Adipocyte (in vitro differentiated cells): ENCODE measurements at regions not wholly inside any gene's neighbourhood (a gene's known extent, or its start where the extent isn't known, plus 50 kb on each side); places are given as distances from the start of the nearest gene placed in this dataset.

Experiments
- DNase-seq: peaks from one replicate; pipeline ENCODE4 v3.0.0-alpha.2; 2015; ENCODE audit warnings: low read depth
- H3K27me3 ChIP-seq: replicated peaks from 2 replicates; pipeline ENCODE4 v1.7.0; 2013; ENCODE audit warnings: mild to moderate bottlenecking, low read length, moderate library complexity; ENCODE audit not compliant: control insufficient read depth, insufficient read depth
- H3K36me3 ChIP-seq: 2 replicates; pipeline ENCODE4 v1.7.0; 2013; ENCODE audit warnings: low read length, mild to moderate bottlenecking, moderate library complexity; ENCODE audit not compliant: control insufficient read depth, insufficient read depth, severe bottlenecking
- H3K4me1 ChIP-seq: 2 replicates; pipeline ENCODE4 v1.7.0; 2013; ENCODE audit warnings: mild to moderate bottlenecking, low read length, moderate library complexity; ENCODE audit not compliant: control insufficient read depth, insufficient read depth
- H3K4me3 ChIP-seq: 2 replicates; pipeline ENCODE4 v1.7.0; 2013; ENCODE audit warnings: mild to moderate bottlenecking, low read length, moderate library complexity
- H3K9ac ChIP-seq: 2 replicates; pipeline ENCODE4 v1.7.0; 2013; ENCODE audit warnings: mild to moderate bottlenecking, low read length, moderate library complexity
- H3K9me3 ChIP-seq: 2 replicates; pipeline ENCODE4 v1.7.0; 2013; ENCODE audit warnings: mild to moderate bottlenecking, low read length, moderate library complexity; ENCODE audit not compliant: control insufficient read depth

GRCh38 chr5:105754056-105754455, 1916.7 kb downstream of the EFNA5 start:
- Histone ChIP-seq H3K27me3 (no peaks in the 10 kb centered on the region), H3K4me3 (no peak overlapping the region), H3K4me1 (no peaks in the 10 kb centered on the region), H3K36me3 (no peaks in the 10 kb centered on the region), H3K9me3 (peaks cover 7% of the 10 kb centered on the region), H3K9ac (no peak overlapping the region)
- peak; percentile 46 for DNase-seq

GRCh38 chr5:105752801-105753200, 1917.9 kb downstream of the EFNA5 start:
- DNase-seq, result no peak
- Histone ChIP-seq H3K36me3 (no peaks in the 10 kb centered on the region), H3K9ac (no peak overlapping the region), H3K27me3 (no peaks in the 10 kb centered on the region), H3K4me1 (no peaks in the 10 kb centered on the region), H3K9me3 (no peaks in the 10 kb centered on the region), H3K4me3 (no peak overlapping the region)

GRCh38 chr5:105751908-105752307, 1918.8 kb downstream of the EFNA5 start:
- H3K4me1 ChIP-seq, result no peaks in the 10 kb centered on the region
- no peak overlapping the region for H3K4me3 ChIP-seq
- no peaks in the 10 kb centered on the region for H3K36me3 ChIP-seq
- no peak for DNase-seq
- H3K27me3 ChIP-seq, result no peaks in the 10 kb centered on the region
- H3K9ac ChIP-seq, result no peak overlapping the region
- no peaks in the 10 kb centered on the region for H3K9me3 ChIP-seq

GRCh38 chr5:105745111-105745510, 1925.6 kb downstream of the EFNA5 start:
- H3K4me1 ChIP-seq, result no peaks in the 10 kb centered on the region
- no peaks in the 10 kb centered on the region for H3K9me3 ChIP-seq
- no peaks in the 10 kb centered on the region for H3K36me3 ChIP-seq
- H3K4me3 ChIP-seq, result no peak overlapping the region
- DNase-seq, result no peak
- H3K9ac ChIP-seq, result no peak overlapping the region
- H3K27me3 ChIP-seq, result no peaks in the 10 kb centered on the region

GRCh38 chr5:105740242-105740641, 1930.5 kb downstream of the EFNA5 start:
- no peak overlapping the region for H3K4me3 ChIP-seq

GRCh38 chr5:105739732-105740131, 1931.0 kb downstream of the EFNA5 start:
- peaks cover 2% of the 10 kb centered on the region for H3K4me1 ChIP-seq
- H3K36me3 ChIP-seq, result no peaks in the 10 kb centered on the region
- no peak overlapping the region for H3K4me3 ChIP-seq
- peaks cover 10% of the 10 kb centered on the region for H3K9me3 ChIP-seq
- H3K9ac ChIP-seq, result no peak overlapping the region
- H3K27me3 ChIP-seq, result no peaks in the 10 kb centered on the region
- DNase-seq, result no peak

More at GRCh38 chr5:105740242-105740641, 1930.5 kb downstream of the EFNA5 start:
- no peaks in the 10 kb centered on the region for H3K36me3 ChIP-seq
- H3K4me1 ChIP-seq, result peaks cover 2% of the 10 kb centered on the region
- H3K9me3 ChIP-seq, result peaks cover 10% of the 10 kb centered on the region
- DNase-seq, result no peak
- H3K27me3 ChIP-seq, result no peaks in the 10 kb centered on the region
- H3K9ac ChIP-seq, result no peak overlapping the region

GRCh38 chr5:105735704-105736103, 1935.0 kb downstream of the EFNA5 start:
- Histone ChIP-seq H3K9me3 (peaks cover 10% of the 10 kb centered on the region), H3K4me1 (peaks cover 2% of the 10 kb centered on the region), H3K9ac (no peak overlapping the region), H3K27me3 (no peaks in the 10 kb centered on the region), H3K36me3 (no peaks in the 10 kb centered on the region), H3K4me3 (no peak overlapping the region)
- peak; percentile 15 for DNase-seq

GRCh38 chr5:105730982-105731381, 1939.8 kb downstream of the EFNA5 start:
- no peak for DNase-seq
- Histone ChIP-seq H3K27me3 (no peaks in the 10 kb centered on the region), H3K4me3 (no peak overlapping the region), H3K4me1 (no peaks in the 10 kb centered on the region), H3K9ac (no peak overlapping the region), H3K9me3 (no peaks in the 10 kb centered on the region), H3K36me3 (no peaks in the 10 kb centered on the region)

- no peaks in the 10 kb centered on the region for H3K4me1 ChIP-seq
- H3K9ac ChIP-seq, result no peak overlapping the region
- no peaks in the 10 kb centered on the region for H3K27me3 ChIP-seq
- no peak for DNase-seq
- no peak overlapping the region for H3K4me3 ChIP-seq
- H3K36me3 ChIP-seq, result no peaks in the 10 kb centered on the region
- H3K9me3 ChIP-seq, result peaks cover 4% of the 10 kb centered on the region
These were observed 1944.6 kb downstream of the EFNA5 start for GRCh38 chr5:105726093-105726492.

GRCh38 chr5:105708442-105708841, 1962.3 kb downstream of the EFNA5 start:
- DNase-seq, result no peak
- Histone ChIP-seq H3K4me3 (no peak overlapping the region), H3K27me3 (no peaks in the 10 kb centered on the region), H3K4me1 (no peaks in the 10 kb centered on the region), H3K36me3 (no peaks in the 10 kb centered on the region), H3K9me3 (peaks cover 18% of the 10 kb centered on the region), H3K9ac (no peak overlapping the region)

- Histone ChIP-seq H3K27me3 (no peaks in the 10 kb centered on the region), H3K4me3 (no peak overlapping the region), H3K36me3 (no peaks in the 10 kb centered on the region), H3K9ac (no peak overlapping the region), H3K4me1 (no peaks in the 10 kb centered on the region), H3K9me3 (peaks cover 45% of the 10 kb centered on the region)
- DNase-seq, result no peak
These were observed 1968.4 kb downstream of the EFNA5 start for GRCh38 chr5:105702323-105702722.

- no peaks in the 10 kb centered on the region for H3K27me3 ChIP-seq
- H3K9ac ChIP-seq, result no peak overlapping the region
- peaks cover 10% of the 10 kb centered on the region for H3K9me3 ChIP-seq
- H3K4me3 ChIP-seq, result no peak overlapping the region
- H3K4me1 ChIP-seq, result no peaks in the 10 kb centered on the region
- DNase-seq, result no peak
- H3K36me3 ChIP-seq, result no peaks in the 10 kb centered on the region
These were observed 1974.3 kb downstream of the EFNA5 start for GRCh38 chr5:105696440-105696839.
